IPS-18c (cell line): ENCODE measurements at regions not wholly inside any gene's neighbourhood (a gene's known extent, or its start where the extent isn't known, plus 50 kb on each side); places are given as distances from the start of the nearest gene placed in this dataset.

ENCODE experiments used
- H3K4me3 ChIP-seq: 2 replicates; pipeline ENCODE4 v1.7.0; 2013; ENCODE audit warnings: low read depth, mild to moderate bottlenecking, low read length, moderate library complexity; ENCODE audit not compliant: insufficient read depth
- H3K9me3 ChIP-seq: one replicate; pipeline ENCODE4 v1.6.1; 2013; ENCODE audit warnings: mild to moderate bottlenecking, low read length, moderate library complexity; ENCODE audit not compliant: control insufficient read depth, insufficient read depth

DNA sequence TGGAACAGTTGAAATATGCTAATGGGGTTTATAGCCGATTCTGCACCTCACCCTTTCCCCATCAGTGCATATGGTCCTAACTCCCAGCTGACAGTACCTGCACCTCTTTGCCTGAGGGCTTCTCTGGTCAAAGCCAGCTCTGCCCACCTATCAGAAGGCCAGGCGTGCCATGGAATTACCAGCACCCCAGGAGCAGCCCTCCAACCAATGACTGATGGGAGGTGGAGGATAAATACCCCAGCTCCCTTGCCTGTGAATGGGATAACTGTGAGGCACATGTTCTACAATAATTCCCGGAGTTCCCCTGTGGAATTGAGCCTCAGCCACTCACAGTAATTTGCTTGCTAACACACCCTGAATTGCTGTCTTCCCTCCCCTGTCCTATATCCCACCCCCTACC, 572.0 kb downstream of the BCOR start:
- H3K4me3 ChIP-seq = no peak overlapping the region
- H3K9me3 ChIP-seq = peaks cover 3% of the 10 kb centered on the region

DNA sequence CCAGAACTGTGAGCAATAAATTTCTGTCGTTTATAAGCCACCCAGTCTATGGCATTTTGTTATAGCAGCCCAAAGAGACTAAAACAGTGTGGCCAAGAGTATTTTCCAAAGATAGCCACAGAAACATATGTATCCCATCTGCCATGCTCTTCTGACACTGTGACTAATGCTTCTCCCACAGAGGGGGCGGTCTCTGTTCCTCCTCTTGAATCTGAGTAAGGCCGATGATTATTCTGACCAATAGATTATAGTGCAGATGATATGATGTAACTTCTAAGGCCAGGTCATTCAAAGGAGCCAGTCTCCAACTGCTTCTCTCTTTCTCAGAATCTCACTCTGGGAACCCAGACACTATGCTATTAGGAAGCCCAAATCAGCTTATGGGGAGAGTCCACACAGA, 570.7 kb downstream of the BCOR start:
- Histone ChIP-seq H3K9me3 (peaks cover 3% of the 10 kb centered on the region), H3K4me3 (no peak overlapping the region)

DNA sequence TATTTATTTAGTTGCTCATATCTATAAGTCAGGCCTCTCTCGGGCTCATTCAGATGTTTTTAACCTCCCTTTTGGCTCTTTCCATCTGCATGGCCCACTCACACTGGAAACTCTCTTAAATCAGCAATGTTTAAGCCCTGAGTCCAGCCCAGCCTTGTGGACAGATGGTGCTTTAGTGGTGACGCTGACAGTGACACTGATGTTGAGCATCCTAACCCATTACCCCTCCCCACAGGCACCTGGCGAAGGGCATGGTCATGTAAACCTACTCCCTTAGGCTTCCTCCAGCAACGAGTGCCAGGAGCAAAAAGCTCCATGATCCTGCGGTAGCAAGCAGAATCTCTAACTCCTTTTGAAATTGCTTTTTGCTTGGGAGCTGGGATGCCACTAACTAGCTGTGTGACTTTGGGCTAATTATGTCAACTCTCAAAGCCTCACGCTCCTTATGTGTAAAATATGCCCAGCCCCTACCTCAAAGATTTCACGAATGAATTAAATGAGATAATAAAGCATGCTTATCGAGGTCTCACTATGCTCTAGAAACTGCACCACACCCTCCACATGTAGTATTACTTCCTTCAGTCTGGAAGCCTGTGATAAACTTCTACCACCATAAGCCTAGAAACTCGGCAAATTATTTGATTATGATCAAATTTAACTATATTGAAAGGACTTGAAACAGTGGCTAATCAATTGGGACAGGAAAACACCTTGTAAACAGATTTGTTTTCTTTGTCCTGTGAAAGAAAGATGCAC, 569.4 kb downstream of the BCOR start:
- Histone ChIP-seq H3K9me3 (peaks cover 3% of the 10 kb centered on the region), H3K4me3 (no peak overlapping the region)

DNA sequence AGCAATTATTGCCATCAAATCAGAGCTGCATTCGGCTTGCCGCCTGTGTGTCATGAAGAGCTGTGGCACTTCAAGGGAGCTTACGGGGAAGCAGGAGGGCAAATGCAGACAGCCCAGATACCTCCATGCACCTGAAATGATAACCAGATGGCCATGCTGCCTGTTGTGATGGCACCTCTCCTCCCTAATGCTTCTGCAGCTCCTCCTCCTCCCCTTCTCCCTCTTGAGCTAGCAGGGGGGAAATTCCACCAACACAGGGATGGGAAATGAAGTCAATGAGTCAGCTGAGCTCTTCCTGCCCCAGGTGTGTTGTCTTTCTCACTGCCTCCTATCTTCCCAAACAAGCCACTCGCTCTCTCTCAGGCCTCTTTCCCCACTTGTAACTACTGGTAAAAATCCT, 565.0 kb downstream of the BCOR start:
- no peaks in the 10 kb centered on the region for H3K9me3 ChIP-seq
- H3K4me3 ChIP-seq = no peak overlapping the region

DNA sequence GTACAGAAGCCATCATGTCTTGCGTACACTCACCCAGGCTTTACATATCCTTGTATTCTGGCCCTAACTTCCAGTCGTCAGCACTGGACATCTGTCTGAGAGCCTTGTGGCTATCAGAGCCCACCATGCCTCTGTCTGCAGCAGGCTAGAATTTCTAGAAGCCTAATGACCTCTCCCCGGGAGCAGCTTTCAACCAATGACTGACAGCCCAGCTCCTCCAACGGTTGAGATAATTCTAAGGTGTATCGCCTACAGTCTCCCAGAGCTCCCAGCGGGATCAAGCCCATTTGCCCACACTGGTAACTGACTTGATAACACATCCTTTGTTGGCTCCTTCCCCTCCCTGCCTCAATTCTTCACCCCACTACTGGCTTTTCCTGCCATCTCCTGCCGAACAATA, 562.8 kb downstream of the BCOR start:
- Histone ChIP-seq H3K9me3 (no peaks in the 10 kb centered on the region), H3K4me3 (no peak overlapping the region)

DNA sequence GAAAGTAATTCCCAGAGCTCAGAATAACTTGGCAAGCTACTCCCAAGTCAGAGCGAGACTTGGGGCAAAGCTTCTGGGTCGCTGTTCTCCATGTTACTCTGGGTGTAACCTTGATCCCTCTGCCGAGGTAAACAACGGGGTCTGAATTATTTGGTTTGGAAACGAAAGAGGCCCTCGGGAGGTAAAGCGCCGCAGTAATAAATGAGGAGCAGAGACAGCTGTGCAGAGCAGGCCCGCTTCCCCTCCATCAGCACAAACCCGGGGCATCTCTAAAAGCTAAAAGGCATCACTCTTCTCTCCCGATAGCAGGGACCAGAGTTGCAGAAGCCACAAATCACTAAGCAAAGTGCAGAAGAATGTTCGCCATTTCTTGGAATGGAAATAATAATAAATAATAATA, 561.5 kb downstream of the BCOR start:
- H3K4me3 ChIP-seq = no peak overlapping the region

DNA sequence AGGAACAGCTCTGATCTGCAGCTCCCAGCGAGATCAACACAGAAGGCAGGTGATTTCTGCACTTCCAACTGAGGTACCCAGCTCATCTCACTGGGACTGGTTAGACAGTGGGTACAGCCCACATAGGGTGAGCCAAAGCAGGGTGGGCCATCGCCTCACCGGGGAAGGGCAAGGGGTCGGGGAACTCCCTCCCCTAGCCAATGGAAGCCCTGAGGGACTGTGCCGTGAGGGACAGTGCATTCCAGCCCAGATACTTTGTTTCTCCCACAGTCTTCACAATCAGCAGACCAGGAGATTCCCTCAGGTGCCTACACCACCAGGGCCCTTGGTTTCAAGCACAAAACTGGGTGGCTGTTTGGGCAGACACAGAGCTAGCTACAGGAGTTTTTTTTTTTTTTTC, 555.9 kb downstream of the BCOR start:
- Histone ChIP-seq H3K9me3 (peaks cover 2% of the 10 kb centered on the region), H3K4me3 (no peak overlapping the region)

More for the DNA sequence above, 561.5 kb downstream of the BCOR start:
- no peaks in the 10 kb centered on the region for H3K9me3 ChIP-seq

DNA sequence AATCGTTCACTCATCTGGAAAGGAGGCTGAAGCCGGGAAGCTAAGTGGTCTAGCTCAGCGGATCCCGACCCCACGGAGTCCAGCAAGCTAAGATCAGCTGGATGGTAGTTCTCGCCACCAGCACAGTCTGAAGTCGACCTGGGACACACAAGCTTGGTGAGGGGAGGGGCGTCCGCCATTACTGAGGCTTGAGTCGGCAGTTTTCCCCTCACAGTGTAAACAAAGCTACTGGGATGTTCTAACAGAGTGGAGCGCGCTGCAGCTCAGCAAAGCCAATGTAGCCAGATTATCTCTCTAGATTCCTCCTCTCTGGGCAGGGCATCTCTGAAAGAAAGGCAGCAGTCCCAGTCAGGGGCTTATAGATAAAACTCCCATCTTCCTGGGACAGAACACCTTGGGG, 555.4 kb downstream of the BCOR start:
- Histone ChIP-seq H3K9me3 (peaks cover 2% of the 10 kb centered on the region), H3K4me3 (no peak overlapping the region)

DNA sequence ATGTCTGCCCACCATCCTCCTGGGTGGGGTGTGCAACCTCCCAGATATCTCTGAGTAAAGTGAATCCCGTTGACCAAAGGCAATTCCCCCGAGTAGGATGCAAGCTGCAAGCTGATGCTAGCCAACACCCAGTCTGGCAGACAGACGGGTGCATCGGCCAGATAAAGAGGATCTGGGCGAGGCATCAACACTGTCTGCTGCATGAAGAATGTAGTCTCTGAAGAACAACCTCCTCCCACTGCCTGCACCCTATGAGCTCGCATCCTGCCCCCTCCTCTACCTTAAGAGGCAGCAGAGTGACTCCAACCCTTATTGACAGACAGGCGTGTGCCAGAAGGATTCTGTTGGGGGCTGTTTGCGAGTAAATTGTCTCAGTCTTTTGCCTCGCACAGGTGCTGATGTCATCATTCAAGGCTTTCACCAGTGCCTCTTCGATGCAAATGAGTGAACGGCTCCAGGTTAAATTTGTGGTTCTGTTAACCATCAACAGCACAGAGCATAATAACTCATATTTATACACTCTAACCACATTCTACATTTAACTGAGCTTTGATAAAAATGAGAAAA, 546.9 kb downstream of the BCOR start:
- Histone ChIP-seq H3K9me3 (peaks cover 2% of the 10 kb centered on the region), H3K4me3 (no peak overlapping the region)

DNA sequence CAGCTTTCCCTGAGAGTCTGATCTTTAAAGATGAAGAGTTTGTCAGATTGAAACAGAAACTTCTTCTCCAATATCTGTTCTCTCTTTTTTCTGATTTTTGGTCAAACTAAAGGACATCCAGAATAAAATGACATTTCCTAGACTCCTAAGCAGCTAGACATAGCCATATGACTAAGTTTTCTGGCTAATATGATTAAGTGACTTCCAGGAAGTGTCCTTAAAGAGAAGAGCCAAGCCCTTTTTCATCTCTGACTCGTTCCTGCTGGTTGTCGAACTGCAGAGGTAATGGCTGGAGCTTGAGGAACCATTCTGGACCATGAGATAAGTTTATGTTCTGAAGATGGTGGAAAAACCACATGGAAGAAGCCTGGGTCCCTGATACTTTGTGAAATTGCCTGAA, 546.0 kb downstream of the BCOR start:
- H3K4me3 ChIP-seq = no peak overlapping the region
- peaks cover 2% of the 10 kb centered on the region for H3K9me3 ChIP-seq

DNA sequence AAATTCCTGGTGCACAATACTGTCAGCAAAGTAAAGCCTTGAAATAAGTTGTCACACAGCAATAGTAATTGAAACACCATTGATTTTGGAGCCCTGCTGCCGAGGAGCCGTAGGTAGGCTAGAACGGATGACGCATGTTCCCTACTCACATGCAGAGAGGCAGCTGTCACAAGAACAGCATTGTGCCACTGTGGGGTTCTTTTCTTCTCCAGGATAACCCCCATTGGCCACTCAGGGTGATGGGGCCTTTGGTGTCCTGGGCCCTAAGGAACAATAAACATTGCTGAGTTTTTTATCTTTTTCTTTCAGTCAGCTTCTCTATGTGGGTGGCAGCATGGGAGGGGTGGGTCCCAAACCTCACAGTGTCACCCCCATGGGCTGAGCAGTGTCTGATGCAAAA, 542.3 kb downstream of the BCOR start:
- no peak overlapping the region for H3K4me3 ChIP-seq
- peaks cover 2% of the 10 kb centered on the region for H3K9me3 ChIP-seq

DNA sequence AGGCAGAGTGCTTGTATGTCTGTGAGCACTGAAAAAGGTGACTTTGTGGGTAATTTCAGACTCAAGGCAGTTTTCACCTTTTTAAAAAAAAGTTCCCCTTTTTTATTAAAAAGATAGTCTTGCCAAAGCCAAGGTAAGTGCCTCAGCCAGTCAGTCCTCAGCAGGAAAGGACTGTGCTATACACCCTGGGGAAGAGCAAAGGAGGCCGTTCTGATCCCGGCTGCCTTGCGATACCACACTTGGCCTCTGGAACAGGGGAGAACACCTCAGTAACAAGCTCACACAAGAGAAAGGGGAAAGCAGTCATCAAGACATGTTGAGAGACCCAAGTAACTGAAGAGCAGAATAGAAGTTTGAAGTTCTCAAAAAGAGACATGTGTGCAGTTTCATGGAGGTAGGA, 541.7 kb downstream of the BCOR start:
- Histone ChIP-seq H3K9me3 (peaks cover 2% of the 10 kb centered on the region), H3K4me3 (no peak overlapping the region)

DNA sequence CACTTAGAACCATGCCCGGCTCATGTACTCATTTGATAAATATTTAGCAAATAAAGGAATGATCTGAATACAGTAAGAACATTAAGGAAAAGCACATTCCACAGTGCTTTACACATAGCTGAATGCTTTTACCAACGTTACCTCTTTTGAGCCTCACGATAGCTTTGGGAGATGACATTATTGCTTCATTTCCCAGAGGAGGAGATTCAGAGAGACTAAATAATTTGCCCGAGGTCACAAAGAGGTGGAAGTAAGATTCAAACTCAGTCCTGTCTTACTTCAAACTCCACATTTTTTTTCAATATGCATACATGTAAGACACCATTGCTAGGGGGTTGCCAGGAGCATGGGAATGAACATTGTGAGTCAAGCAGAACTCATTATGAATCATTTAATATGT, 538.5 kb downstream of the BCOR start:
- Histone ChIP-seq H3K9me3 (no peaks in the 10 kb centered on the region), H3K4me3 (no peak overlapping the region)

DNA sequence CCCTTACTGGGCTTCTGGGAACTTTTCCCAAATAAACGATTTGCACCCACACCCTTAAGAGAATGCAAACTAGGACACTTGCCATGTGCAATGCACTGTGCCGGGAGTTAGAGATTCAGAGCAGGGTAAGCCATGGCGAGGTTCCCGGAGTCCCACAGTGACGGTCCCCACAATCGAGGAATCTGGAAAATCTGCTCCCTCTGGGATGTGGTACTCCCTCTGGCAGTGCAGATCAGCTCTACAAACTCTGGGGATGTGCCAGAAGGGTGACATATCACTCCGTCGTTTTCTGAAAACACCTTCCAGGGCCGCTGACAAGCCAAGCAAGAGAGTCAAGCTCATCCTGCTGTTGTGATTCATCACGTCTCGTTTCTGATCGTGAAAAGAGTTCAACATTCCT, 537.5 kb downstream of the BCOR start:
- H3K4me3 ChIP-seq = no peak overlapping the region
- no peaks in the 10 kb centered on the region for H3K9me3 ChIP-seq

DNA sequence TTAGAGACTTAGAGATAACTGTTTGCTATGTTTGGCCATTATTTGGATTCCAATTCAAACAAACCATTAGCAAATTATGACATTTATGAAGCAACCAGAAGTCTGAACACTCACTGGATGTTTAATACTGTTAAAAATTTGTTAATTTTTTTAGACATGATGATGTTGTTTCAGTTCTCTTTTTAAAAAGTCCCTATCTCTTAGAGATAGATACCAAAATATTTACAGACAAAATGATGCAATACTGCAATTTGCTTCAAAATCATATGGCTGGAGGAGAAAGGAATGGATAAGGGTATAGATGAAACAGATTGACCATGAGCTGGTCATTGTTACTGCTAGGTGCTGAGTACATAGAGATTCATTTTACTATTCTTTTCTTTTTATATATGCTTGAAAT, 534.6 kb downstream of the BCOR start:
- peaks cover 2% of the 10 kb centered on the region for H3K9me3 ChIP-seq

DNA sequence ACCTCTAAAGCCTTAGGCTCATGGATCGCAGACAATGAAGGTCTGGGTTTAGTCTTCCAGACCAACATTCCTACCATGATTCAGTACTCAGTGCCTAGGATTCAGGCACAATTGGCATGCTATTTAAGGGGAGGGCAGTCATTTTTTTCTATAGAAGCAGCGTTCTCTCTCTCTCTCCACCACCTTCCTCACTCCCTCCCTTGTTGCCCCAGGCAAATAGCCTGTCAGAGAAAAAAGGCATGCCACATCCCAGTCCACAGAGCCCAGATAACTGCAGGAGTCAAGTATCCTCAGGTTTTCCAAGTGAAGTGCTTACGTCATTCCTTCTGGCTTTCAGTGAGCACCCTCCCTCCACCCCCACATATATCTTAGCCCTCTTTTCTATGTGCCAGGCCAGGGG, 533.0 kb downstream of the BCOR start:
- H3K4me3 ChIP-seq = no peak overlapping the region
- peaks cover 5% of the 10 kb centered on the region for H3K9me3 ChIP-seq

More for the DNA sequence above, 534.6 kb downstream of the BCOR start:
- H3K4me3 ChIP-seq = no peak overlapping the region

DNA sequence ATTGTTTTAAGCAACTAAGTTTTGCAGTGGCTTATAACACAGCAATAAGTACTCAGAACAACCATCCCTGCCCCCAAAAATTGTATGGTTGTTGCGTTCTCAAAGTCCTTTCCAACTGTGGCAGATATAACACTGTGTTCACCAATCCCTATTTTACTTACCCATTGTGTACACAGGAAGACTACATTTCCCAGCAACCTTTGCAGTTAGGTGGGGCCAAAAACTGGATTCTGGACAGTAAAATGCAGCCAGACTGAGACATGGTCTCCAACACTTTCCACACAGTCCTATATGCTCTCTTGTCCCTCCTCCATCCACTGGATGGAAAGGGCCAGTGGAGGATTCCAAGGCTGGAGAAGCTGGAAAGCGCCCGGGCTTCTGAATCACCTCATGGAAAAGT, 523.6 kb downstream of the BCOR start:
- H3K4me3 ChIP-seq = no peak overlapping the region
- no peaks in the 10 kb centered on the region for H3K9me3 ChIP-seq

DNA sequence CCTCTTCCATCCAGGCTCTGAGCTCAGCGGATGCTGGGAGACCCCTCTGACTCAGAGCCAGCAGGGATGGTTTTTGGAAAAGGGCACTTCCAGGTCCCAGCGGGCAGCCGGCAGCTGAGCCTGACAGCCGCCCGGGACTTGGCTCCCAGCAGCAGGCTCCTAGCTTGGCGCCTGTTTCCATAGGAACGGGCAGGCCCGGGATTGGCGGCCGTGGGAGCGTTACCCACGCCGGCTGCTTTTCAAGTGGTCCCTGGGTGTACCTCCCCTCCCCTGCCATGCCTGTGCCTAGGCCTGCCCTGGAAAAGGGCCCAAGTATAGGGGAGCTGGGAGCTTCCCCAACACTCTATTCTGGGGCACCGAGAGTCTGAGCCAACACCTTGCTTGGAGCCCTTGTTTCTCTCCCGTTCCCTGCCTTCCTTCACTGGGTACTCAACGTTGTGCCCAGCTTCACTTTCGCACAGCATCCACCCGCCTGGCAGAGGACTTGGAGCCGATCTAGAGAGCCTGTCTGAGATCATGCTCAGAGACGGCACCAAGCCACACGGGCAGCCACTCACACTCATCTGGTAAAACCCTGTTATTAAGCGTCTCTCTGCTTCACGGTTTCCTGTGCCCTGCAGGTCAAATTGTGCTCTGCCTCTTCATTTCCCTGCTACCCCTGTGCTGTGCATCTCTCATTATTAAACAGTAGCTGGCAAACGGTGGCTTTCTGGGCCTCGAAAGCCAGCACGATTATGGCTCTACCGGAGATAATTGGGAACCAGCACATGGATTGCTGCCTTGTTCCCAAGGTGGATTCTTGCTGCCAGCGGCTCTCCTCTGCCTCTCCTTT, 521.5 kb downstream of the BCOR start:
- Histone ChIP-seq H3K9me3 (no peaks in the 10 kb centered on the region), H3K4me3 (no peak overlapping the region)
